Fibroblast of skin of abdomen (primary cell): ENCODE measurements at regions not wholly inside any gene's neighbourhood (a gene's known extent, or its start where the extent isn't known, plus 50 kb on each side); places are given as distances from the start of the nearest gene placed in this dataset.

Source experiments
- DNase-seq: peaks from one replicate; pipeline ENCODE4 v3.0.0-alpha.2; 2013

- no peak for DNase-seq
Observed at GRCh38 chr5:179427032-179427675, 81.9 kb upstream of the ADAMTS2 start.

- no peak for DNase-seq
Observed at GRCh38 chr5:179422908-179423481, 77.7 kb upstream of the ADAMTS2 start.

- no peak for DNase-seq
Observed at GRCh38 chr5:179422213-179422855, 77.1 kb upstream of the ADAMTS2 start.

- no peak for DNase-seq
Observed at GRCh38 chr5:179421144-179421901, 76.1 kb upstream of the ADAMTS2 start.

- DNase-seq = no peak
Observed at GRCh38 chr5:179420476-179420875, 75.2 kb upstream of the ADAMTS2 start.

- no peak for DNase-seq
Observed at GRCh38 chr5:179418972-179419371, 73.7 kb upstream of the ADAMTS2 start.

GRCh38 chr5:179417696-179418095 lies 72.4 kb upstream of the ADAMTS2 start:
- no peak for DNase-seq

GRCh38 chr5:179417016-179417415 lies 71.8 kb upstream of the ADAMTS2 start:
- DNase-seq = no peak

- no peak for DNase-seq
Observed at GRCh38 chr5:179416114-179416822, 71.0 kb upstream of the ADAMTS2 start.

- no peak for DNase-seq
Observed at GRCh38 chr5:179415291-179416060, 70.2 kb upstream of the ADAMTS2 start.

GRCh38 chr5:179414459-179415261 lies 69.4 kb upstream of the ADAMTS2 start:
- DNase-seq = no peak

GRCh38 chr5:179413711-179414458 lies 68.6 kb upstream of the ADAMTS2 start:
- DNase-seq = no peak

GRCh38 chr5:179413086-179413690 lies 67.9 kb upstream of the ADAMTS2 start:
- DNase-seq = no peak

- no peak for DNase-seq
Observed at GRCh38 chr5:179411161-179411841, 66.0 kb upstream of the ADAMTS2 start.

- DNase-seq = no peak
Observed at GRCh38 chr5:179410291-179411160, 65.3 kb upstream of the ADAMTS2 start.

- DNase-seq = no peak
Observed at GRCh38 chr5:179409806-179410205, 64.5 kb upstream of the ADAMTS2 start.

- DNase-seq = no peak
Observed at GRCh38 chr5:179408611-179409010, 63.4 kb upstream of the ADAMTS2 start.
